ENCODE measurements at regions not wholly inside any gene's neighbourhood (a gene's known extent, or its start where the extent isn't known, plus 50 kb on each side); places are given as distances from the start of the nearest gene placed in this dataset.

DNA sequence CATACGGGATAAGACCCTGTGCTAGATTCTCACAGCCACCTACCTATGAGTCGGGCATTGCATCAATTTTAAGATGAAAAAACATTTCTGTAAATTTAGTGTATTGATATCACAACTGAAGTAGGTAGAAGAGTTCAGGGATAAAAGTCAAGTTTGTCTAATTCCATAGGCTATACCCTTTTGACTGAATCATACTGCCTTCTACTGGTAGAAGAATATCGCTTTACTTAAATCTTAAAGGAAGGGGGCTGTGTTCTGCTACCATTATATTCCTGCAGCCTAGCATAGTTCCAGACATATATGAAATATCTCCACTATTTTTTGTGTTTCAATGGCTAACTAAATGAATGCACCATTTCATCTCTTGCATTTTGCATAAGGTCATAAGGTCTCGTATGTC is 1128.6 kb downstream of the CDH8 start:
- H3K4me1 ChIP-seq (ENCODE audit: insufficient read depth), result no peaks in the 10 kb centered on the region
- H2AFZ ChIP-seq, result no peak overlapping the region
- H3K27me3 ChIP-seq (ENCODE audit: insufficient read depth), result no peaks in the 10 kb centered on the region
- H3K79me2 ChIP-seq (replicated peaks; ENCODE audit: insufficient read depth), result no peaks in the 10 kb centered on the region
- no peaks in the 10 kb centered on the region for H3F3A ChIP-seq (replicated peaks; ENCODE audit: low read depth)
- peaks cover 6% of the 10 kb centered on the region; the same call in 2 of the 3 replicates for H3K4me1 Mint-ChIP-seq
- no peak overlapping the region for H3K4me3 Mint-ChIP-seq
- H3K27ac Mint-ChIP-seq, result no peak overlapping the region
- H4K20me1 ChIP-seq (replicated peaks; ENCODE audit: insufficient read depth), result no peaks in the 10 kb centered on the region
- H3K9me2 ChIP-seq (ENCODE audit: insufficient read depth), result no peaks in the 10 kb centered on the region
- no peak overlapping the region for H3K27ac ChIP-seq (ENCODE audit: low read depth)
- no peaks in the 10 kb centered on the region for H3K9me3 Mint-ChIP-seq
- ATAC-seq (no peak), DNase-seq (ENCODE audit: low spot score) (peak; percentile 22)
- no peak overlapping the region for H3K4me3 ChIP-seq
- TF ChIP-seq, protein P1, sequence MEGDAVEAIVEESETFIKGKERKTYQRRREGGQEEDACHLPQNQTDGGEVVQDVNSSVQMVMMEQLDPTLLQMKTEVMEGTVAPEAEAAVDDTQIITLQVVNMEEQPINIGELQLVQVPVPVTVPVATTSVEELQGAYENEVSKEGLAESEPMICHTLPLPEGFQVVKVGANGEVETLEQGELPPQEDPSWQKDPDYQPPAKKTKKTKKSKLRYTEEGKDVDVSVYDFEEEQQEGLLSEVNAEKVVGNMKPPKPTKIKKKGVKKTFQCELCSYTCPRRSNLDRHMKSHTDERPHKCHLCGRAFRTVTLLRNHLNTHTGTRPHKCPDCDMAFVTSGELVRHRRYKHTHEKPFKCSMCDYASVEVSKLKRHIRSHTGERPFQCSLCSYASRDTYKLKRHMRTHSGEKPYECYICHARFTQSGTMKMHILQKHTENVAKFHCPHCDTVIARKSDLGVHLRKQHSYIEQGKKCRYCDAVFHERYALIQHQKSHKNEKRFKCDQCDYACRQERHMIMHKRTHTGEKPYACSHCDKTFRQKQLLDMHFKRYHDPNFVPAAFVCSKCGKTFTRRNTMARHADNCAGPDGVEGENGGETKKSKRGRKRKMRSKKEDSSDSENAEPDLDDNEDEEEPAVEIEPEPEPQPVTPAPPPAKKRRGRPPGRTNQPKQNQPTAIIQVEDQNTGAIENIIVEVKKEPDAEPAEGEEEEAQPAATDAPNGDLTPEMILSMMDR (conservative IDR thresholded peaks at IDR 0.05; ENCODE audit: low read depth in 2 of 2), result peak; percentile 53 to 56
- TF ChIP-seq, protein P2, sequence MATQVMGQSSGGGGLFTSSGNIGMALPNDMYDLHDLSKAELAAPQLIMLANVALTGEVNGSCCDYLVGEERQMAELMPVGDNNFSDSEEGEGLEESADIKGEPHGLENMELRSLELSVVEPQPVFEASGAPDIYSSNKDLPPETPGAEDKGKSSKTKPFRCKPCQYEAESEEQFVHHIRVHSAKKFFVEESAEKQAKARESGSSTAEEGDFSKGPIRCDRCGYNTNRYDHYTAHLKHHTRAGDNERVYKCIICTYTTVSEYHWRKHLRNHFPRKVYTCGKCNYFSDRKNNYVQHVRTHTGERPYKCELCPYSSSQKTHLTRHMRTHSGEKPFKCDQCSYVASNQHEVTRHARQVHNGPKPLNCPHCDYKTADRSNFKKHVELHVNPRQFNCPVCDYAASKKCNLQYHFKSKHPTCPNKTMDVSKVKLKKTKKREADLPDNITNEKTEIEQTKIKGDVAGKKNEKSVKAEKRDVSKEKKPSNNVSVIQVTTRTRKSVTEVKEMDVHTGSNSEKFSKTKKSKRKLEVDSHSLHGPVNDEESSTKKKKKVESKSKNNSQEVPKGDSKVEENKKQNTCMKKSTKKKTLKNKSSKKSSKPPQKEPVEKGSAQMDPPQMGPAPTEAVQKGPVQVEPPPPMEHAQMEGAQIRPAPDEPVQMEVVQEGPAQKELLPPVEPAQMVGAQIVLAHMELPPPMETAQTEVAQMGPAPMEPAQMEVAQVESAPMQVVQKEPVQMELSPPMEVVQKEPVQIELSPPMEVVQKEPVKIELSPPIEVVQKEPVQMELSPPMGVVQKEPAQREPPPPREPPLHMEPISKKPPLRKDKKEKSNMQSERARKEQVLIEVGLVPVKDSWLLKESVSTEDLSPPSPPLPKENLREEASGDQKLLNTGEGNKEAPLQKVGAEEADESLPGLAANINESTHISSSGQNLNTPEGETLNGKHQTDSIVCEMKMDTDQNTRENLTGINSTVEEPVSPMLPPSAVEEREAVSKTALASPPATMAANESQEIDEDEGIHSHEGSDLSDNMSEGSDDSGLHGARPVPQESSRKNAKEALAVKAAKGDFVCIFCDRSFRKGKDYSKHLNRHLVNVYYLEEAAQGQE (IDR thresholded peaks at IDR 0.05; ENCODE audit: unreplicated experiment), result no peak
- TF ChIP-seq EZH2 (IDR thresholded peaks at IDR 0.05; ENCODE audit: low read depth, unreplicated experiment) (no peak), EZH2phosphoT487 (IDR thresholded peaks at IDR 0.05; ENCODE audit: unreplicated experiment) (no peak), STAT1 (IDR thresholded peaks at IDR 0.05; ENCODE audit: unreplicated experiment) (no peak), JUNB (IDR thresholded peaks at IDR 0.05; ENCODE audit: unreplicated experiment) (no peak)
- TF ChIP-seq, protein P3, sequence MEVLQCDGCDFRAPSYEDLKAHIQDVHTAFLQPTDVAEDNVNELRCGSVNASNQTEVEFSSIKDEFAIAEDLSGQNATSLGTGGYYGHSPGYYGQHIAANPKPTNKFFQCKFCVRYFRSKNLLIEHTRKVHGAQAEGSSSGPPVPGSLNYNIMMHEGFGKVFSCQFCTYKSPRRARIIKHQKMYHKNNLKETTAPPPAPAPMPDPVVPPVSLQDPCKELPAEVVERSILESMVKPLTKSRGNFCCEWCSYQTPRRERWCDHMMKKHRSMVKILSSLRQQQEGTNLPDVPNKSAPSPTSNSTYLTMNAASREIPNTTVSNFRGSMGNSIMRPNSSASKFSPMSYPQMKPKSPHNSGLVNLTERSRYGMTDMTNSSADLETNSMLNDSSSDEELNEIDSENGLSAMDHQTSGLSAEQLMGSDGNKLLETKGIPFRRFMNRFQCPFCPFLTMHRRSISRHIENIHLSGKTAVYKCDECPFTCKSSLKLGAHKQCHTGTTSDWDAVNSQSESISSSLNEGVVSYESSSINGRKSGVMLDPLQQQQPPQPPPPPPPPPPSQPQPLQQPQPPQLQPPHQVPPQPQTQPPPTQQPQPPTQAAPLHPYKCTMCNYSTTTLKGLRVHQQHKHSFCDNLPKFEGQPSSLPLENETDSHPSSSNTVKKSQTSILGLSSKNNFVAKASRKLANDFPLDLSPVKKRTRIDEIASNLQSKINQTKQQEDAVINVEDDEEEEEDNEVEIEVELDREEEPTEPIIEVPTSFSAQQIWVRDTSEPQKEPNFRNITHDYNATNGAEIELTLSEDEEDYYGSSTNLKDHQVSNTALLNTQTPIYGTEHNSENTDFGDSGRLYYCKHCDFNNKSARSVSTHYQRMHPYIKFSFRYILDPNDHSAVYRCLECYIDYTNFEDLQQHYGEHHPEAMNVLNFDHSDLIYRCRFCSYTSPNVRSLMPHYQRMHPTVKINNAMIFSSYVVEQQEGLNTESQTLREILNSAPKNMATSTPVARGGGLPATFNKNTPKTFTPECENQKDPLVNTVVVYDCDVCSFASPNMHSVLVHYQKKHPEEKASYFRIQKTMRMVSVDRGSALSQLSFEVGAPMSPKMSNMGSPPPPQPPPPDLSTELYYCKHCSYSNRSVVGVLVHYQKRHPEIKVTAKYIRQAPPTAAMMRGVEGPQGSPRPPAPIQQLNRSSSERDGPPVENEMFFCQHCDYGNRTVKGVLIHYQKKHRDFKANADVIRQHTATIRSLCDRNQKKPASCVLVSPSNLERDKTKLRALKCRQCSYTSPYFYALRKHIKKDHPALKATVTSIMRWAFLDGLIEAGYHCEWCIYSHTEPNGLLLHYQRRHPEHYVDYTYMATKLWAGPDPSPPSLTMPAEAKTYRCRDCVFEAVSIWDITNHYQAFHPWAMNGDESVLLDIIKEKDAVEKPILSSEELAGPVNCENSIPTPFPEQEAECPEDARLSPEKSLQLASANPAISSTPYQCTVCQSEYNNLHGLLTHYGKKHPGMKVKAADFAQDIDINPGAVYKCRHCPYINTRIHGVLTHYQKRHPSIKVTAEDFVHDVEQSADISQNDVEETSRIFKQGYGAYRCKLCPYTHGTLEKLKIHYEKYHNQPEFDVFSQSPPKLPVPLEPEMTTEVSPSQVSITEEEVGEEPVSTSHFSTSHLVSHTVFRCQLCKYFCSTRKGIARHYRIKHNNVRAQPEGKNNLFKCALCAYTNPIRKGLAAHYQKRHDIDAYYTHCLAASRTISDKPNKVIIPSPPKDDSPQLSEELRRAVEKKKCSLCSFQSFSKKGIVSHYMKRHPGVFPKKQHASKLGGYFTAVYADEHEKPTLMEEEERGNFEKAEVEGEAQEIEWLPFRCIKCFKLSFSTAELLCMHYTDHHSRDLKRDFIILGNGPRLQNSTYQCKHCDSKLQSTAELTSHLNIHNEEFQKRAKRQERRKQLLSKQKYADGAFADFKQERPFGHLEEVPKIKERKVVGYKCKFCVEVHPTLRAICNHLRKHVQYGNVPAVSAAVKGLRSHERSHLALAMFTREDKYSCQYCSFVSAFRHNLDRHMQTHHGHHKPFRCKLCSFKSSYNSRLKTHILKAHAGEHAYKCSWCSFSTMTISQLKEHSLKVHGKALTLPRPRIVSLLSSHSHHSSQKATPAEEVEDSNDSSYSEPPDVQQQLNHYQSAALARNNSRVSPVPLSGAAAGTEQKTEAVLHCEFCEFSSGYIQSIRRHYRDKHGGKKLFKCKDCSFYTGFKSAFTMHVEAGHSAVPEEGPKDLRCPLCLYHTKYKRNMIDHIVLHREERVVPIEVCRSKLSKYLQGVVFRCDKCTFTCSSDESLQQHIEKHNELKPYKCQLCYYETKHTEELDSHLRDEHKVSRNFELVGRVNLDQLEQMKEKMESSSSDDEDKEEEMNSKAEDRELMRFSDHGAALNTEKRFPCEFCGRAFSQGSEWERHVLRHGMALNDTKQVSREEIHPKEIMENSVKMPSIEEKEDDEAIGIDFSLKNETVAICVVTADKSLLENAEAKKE (CRISPR knock-in tag; IDR thresholded peaks at IDR 0.05), result no peak
- H3K36me3 Mint-ChIP-seq (ENCODE audit: low read depth), result no peaks in the 10 kb centered on the region
- H3K36me3 ChIP-seq (ENCODE audit: insufficient read depth), result no peaks in the 10 kb centered on the region
- H3K4me2 ChIP-seq, result no peak overlapping the region
- no peaks in the 10 kb centered on the region for H3K27me3 Mint-ChIP-seq (ENCODE audit: insufficient read depth, low read depth, poor library complexity)
